SK-N-SH (cell line): ENCODE measurements at regions not wholly inside any gene's neighbourhood (a gene's known extent, or its start where the extent isn't known, plus 50 kb on each side); places are given as distances from the start of the nearest gene placed in this dataset.

Experiments used
- CTCF ChIA-PET: fragments of 300-600, 350-600 bp; formaldehyde crosslinking; extraction: SDS; loops from one replicate; lab custom pipeline; 2021; lab: Yijun Ruan, JAX
- POLR2A ChIA-PET: fragments of 350-600 bp; sonication (Branson Sonifier 250); formaldehyde crosslinking; extraction: SDS; loops from one replicate; lab custom pipeline; 2020; ENCODE audit warnings: antibody characterized with exemption, inconsistent platforms; lab: Yijun Ruan, JAX
- DNase-seq: peaks from one replicate; pipeline ENCODE4 v3.0.0; 2012
- H2AFZ ChIP-seq: fragments of 200-600 bp; sonication (generic); 2 replicates; pipeline ENCODE4 v1.8.1; 2016; ENCODE audit warnings: antibody characterized with exemption, mild to moderate bottlenecking, low read depth
- H3F3A ChIP-seq: fragments of 200-600 bp; sonication (generic); replicated peaks from 2 replicates; pipeline ENCODE3; 2016; ENCODE audit warnings: antibody characterized with exemption, mild to moderate bottlenecking; ENCODE audit not compliant: insufficient read depth
- H3K27ac ChIP-seq, 2 experiments: fragments of 200-500 bp in 1 of 2; fragments of 200-600 bp in 1 of 2; sonication (Bioruptor generic) in 1 of 2; sonication (generic), shearing (Covaris generic) in 1 of 2; 2 replicates each; pipeline versions ENCODE4 v1.5.1 to v1.6.1; 2014 to 2016; ENCODE audit warnings: low read depth in 2 of 2, inconsistent platforms in 1 of 2, low read length in 1 of 2, mild to moderate bottlenecking in 1 of 2, mixed read lengths in 1 of 2
- H3K27me3 ChIP-seq: fragments of 200-600 bp; sonication (generic), shearing (Covaris generic); 2 replicates; pipeline ENCODE4 v1.6.1; 2016; ENCODE audit warnings: mixed run types; ENCODE audit not compliant: insufficient read depth
- H3K36me3 ChIP-seq, 2 experiments: fragments of 200-500 bp in 1 of 2; fragments of 200-600 bp in 1 of 2; sonication (Bioruptor generic) in 1 of 2; sonication (generic) in 1 of 2; replicated peaks in 1 of 2; 2 replicates each; pipeline versions ENCODE3 to v1.5.1; 2014 to 2016; ENCODE audit warnings: low read length in 1 of 2, mild to moderate bottlenecking in 1 of 2; ENCODE audit not compliant: insufficient read depth in 2 of 2, control insufficient read depth in 1 of 2
- H3K4me1 ChIP-seq, 2 experiments: fragments of 200-500 bp in 1 of 2; fragments of 200-600 bp in 1 of 2; sonication (Bioruptor generic) in 1 of 2; sonication (generic), shearing (Covaris generic) in 1 of 2; 2 replicates each; pipeline versions ENCODE4 v1.5.1 to v1.6.1; 2014 to 2016; ENCODE audit warnings: low read depth in 1 of 2, low read length in 1 of 2, mixed run types in 1 of 2; ENCODE audit not compliant: insufficient read depth in 2 of 2, control insufficient read depth in 1 of 2
- H3K4me2 ChIP-seq: fragments of 200-600 bp; sonication (generic), shearing (Covaris generic); 2 replicates; pipeline ENCODE4 v1.6.1; 2017; ENCODE audit warnings: mixed run types
- H3K4me3 ChIP-seq, 2 experiments: fragments of 200-500 bp in 1 of 2; fragments of 200-600 bp in 1 of 2; sonication (Bioruptor generic) in 1 of 2; sonication (generic), shearing (Covaris generic) in 1 of 2; 2 replicates each; pipeline versions ENCODE4 v1.5.1 to v1.8.1; 2014 to 2016; ENCODE audit warnings: low read depth in 2 of 2, inconsistent platforms in 1 of 2, low read length in 1 of 2, mild to moderate bottlenecking in 1 of 2, mixed read lengths in 1 of 2, moderate library complexity in 1 of 2
- H3K79me2 ChIP-seq: fragments of 200-600 bp; sonication (generic); 2 replicates; pipeline ENCODE4 v1.8.1; 2017; ENCODE audit warnings: mild to moderate bottlenecking; ENCODE audit not compliant: insufficient read depth
- H3K9ac ChIP-seq: fragments of 200-600 bp; sonication (generic); 2 replicates; pipeline ENCODE4 v1.6.1; 2017; ENCODE audit warnings: mixed run types
- H3K9me2 ChIP-seq: fragments of 200-600 bp; sonication (generic); 2 replicates; pipeline ENCODE4 v1.6.1; 2017; ENCODE audit warnings: mixed run types
- H3K9me3 ChIP-seq: fragments of 200-600 bp; sonication (generic); 2 replicates; pipeline ENCODE4 v1.6.1; 2017; ENCODE audit warnings: mixed run types, mild to moderate bottlenecking, moderate library complexity
- H4K20me1 ChIP-seq: fragments of 200-600 bp; sonication (generic); 2 replicates; pipeline ENCODE4 v1.6.1; 2017; ENCODE audit warnings: mild to moderate bottlenecking, mixed run types; ENCODE audit not compliant: insufficient read depth
- EP300 ChIP-seq, 2 experiments: IDR thresholded peaks; 2 replicates each; pipeline versions ENCODE4 v1.4.0 to v1.6.1; 2012; ENCODE audit warnings: borderline replicate concordance in 1 of 2, low read depth in 1 of 2, low read length in 1 of 2
- FOSL2 ChIP-seq: IDR thresholded peaks from 2 replicates; pipeline ENCODE4 v1.4.0; 2012; ENCODE audit warnings: low read depth, mild to moderate bottlenecking, moderate library complexity, borderline replicate concordance
- FOXM1 ChIP-seq: IDR thresholded peaks from 2 replicates; pipeline ENCODE4 v1.4.0; 2012; ENCODE audit warnings: low read depth, mild to moderate bottlenecking
- GATA2 ChIP-seq: sonication (generic); formaldehyde crosslinking; IDR thresholded peaks from 2 replicates; pipeline ENCODE4 v1.5.0; 2020; ENCODE audit warnings: mild to moderate bottlenecking, missing genetic modification reagents
- MEF2A ChIP-seq: IDR thresholded peaks from 2 replicates; pipeline ENCODE4 v1.4.0; 2012; ENCODE audit warnings: low read depth, borderline replicate concordance
- NFIC ChIP-seq: IDR thresholded peaks from 2 replicates; pipeline ENCODE4 v1.4.0; 2012; ENCODE audit warnings: borderline replicate concordance
- NRF1 ChIP-seq: IDR thresholded peaks from 2 replicates; pipeline ENCODE4 v1.6.1; 2012; ENCODE audit warnings: low read depth, mild to moderate bottlenecking, low read length
- POLR2AphosphoS5 ChIP-seq: IDR thresholded peaks from 2 replicates; pipeline ENCODE4 v1.6.1; 2012; ENCODE audit warnings: low read depth, low read length
- RCOR1 ChIP-seq: fragments of 150-350 bp; IDR thresholded peaks from 2 replicates; pipeline ENCODE4 v1.6.1; 2017; ENCODE audit warnings: antibody characterized with exemption, low read length
- RXRA ChIP-seq: IDR thresholded peaks from 2 replicates; pipeline ENCODE4 v1.4.0; 2012; ENCODE audit warnings: low read depth, mild to moderate bottlenecking, borderline replicate concordance
- SMC3 ChIP-seq: IDR thresholded peaks from 2 replicates; pipeline ENCODE4 v1.6.1; 2012; ENCODE audit warnings: low read depth, low read length, improper control_type of control experiment
- TAF1 ChIP-seq: IDR thresholded peaks from 2 replicates; pipeline ENCODE4 v1.6.1; 2012; ENCODE audit warnings: low read depth, mild to moderate bottlenecking, low read length, moderate library complexity, borderline replicate concordance
- TCF12 ChIP-seq: IDR thresholded peaks from 2 replicates; pipeline ENCODE4 v1.4.0; 2012
- ZBTB33 ChIP-seq: IDR thresholded peaks from 2 replicates; pipeline ENCODE4 v1.4.0; 2012; ENCODE audit warnings: low read depth, borderline replicate concordance
- WGBS: methylation state at CpG from one replicate; pipeline ENCODE4 v1.1.6; 2017; ENCODE audit warnings: low lambda C conversion rate; 5-methylcytosine and 5-hydroxymethylcytosine counted together
- TF ChIP-seq, protein P1 (sequence below): IDR thresholded peaks from 2 replicates; pipeline ENCODE4 v1.4.0; 2012; ENCODE audit warnings: low read depth, borderline replicate concordance

DNA sequence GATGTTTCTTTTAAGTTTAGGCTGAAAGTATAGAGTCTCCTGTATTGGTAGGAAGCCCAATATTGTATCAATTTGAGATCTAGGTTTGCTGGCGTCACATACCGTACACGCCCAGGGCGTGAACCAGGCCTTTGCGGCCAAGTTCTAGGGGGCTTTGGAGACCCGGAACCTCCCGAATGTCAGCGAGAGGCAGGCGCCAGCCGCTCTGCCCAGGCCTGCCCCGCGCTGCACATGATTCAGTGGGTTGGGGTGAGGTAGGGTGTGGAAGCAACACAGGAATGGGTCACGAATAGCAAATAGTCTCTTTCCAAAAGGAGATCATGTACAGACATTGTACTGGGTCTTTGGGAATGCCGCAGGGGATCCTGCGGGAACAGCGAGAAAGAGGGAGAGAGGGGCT, 195.7 kb upstream of the FAT1 start:
- no peak overlapping the region for H3K27ac ChIP-seq
- H3K4me3 ChIP-seq = no peak overlapping the region
- H3K9me2 ChIP-seq = no peaks in the 10 kb centered on the region
- H3K9ac ChIP-seq = no peak overlapping the region
- H4K20me1 ChIP-seq = no peaks in the 10 kb centered on the region
- no peak overlapping the region for H2AFZ ChIP-seq
- 74% methylated on average over 16 of the region's 16 CpGs for WGBS
- no peaks in the 10 kb centered on the region for H3F3A ChIP-seq
- H3K79me2 ChIP-seq = no peaks in the 10 kb centered on the region
- no peaks in the 10 kb centered on the region for H3K36me3 ChIP-seq
- no peaks in the 10 kb centered on the region for H3K4me1 ChIP-seq
- no peaks in the 10 kb centered on the region for H3K9me3 ChIP-seq
- no peaks in the 10 kb centered on the region for H3K27me3 ChIP-seq
- CTCF ChIA-PET = no interaction called here
- POLR2A ChIA-PET = no interaction called here
- no peak for DNase-seq
- TF ChIP-seq FOSL2 (no peak), RCOR1 (no peak), EP300 (IDR thresholded peaks at IDR 0.05; ENCODE audit: borderline replicate concordance in 1 of 2, low read depth in 1 of 2, low read length in 1 of 2) (no peak), NRF1 (no peak), TCF12 (no peak), POLR2AphosphoS5 (no peak), ZBTB33 (no peak), NFIC (no peak), FOXM1 (no peak), TAF1 (no peak)
- TF ChIP-seq, all 33 proteins: peak for 0
- no peak overlapping the region for H3K4me2 ChIP-seq

DNA sequence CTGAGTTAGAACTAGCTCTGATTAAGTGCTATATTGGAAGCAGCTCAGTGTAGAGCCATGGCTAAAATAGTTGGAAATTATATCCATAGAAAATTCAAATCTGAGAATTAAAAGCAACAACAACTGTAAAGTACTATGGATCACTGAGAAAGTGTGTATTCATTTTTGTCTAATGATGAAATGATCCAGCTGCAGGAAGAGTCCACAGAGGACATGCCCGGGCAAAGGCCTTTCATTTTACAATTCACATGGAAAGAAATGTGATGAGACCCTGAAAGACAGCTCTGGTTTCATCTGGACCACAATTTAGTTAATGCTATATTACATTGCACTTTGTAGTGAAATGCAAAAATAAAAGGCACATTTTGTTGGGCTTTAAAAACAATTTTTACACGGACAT, 196.8 kb upstream of the FAT1 start:
- CTCF ChIA-PET = no interaction called here
- Histone ChIP-seq H4K20me1 (no peaks in the 10 kb centered on the region), H3K27ac (peak overlapping the region; percentile 56 to 63; a peak in 3 of 4 replicates), H3K36me3 (no peaks in the 10 kb centered on the region), H3K27me3 (no peaks in the 10 kb centered on the region), H3K4me3 (no peak overlapping the region), H3K4me1 (no peaks in the 10 kb centered on the region), H3F3A (no peaks in the 10 kb centered on the region), H3K4me2 (no peak overlapping the region), H2AFZ (peak overlapping the region; percentile 71), H3K9me2 (no peaks in the 10 kb centered on the region), H3K9me3 (no peaks in the 10 kb centered on the region), H3K79me2 (no peaks in the 10 kb centered on the region), H3K9ac (no peak overlapping the region)
- 43% methylated on average over 2 of the region's 2 CpGs for WGBS
- DNase-seq = no peak
- TF ChIP-seq, protein P1, sequence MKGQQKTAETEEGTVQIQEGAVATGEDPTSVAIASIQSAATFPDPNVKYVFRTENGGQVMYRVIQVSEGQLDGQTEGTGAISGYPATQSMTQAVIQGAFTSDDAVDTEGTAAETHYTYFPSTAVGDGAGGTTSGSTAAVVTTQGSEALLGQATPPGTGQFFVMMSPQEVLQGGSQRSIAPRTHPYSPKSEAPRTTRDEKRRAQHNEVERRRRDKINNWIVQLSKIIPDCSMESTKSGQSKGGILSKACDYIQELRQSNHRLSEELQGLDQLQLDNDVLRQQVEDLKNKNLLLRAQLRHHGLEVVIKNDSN = no peak
- TF ChIP-seq EP300 (IDR thresholded peaks at IDR 0.05; ENCODE audit: borderline replicate concordance in 1 of 2, low read depth in 1 of 2, low read length in 1 of 2) = 0 out of 4 replicates have a peak, but pooled peaks of 1 of the 2 experiments have one; percentile 13
- 0 out of 2 replicates have a peak, but pooled peaks have one; percentile 7 for TF ChIP-seq RXRA
- TF ChIP-seq GATA2 (CRISPR knock-in tag) = no peak
- no peak for TF ChIP-seq TAF1
- TF ChIP-seq SMC3 = no peak
- no peak for TF ChIP-seq MEF2A
- no peak for TF ChIP-seq NFIC
- POLR2A ChIA-PET = no interaction called here
